ENCODE measurements at regions not wholly inside any gene's neighbourhood (a gene's known extent, or its start where the extent isn't known, plus 50 kb on each side); places are given as distances from the start of the nearest gene placed in this dataset.

DNA sequence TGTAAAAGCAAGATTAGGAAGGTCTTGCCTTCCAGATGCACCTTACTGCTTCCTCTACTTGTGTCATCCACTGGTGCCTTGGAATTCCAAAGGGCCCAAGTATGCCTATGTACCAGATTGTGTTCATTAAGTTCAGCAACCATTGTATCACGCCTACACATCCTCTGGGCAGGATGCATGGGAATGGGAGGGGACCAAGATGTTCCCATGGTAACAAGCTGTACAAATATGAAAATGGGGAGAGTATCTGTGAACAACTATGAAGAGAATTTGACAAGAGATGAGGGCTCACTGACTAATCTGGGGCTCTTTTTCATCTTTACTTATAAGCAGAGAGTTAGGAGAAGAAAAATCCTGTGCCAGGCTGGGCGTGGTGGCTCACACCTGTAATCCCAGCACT is 137.8 kb upstream of the MAP1B start:
- no peak overlapping the region for H3K4me3 ChIP-seq (ENCODE audit: low read depth, low read length)
- no peak for TF ChIP-seq CTCF (IDR thresholded peaks at IDR 0.05; ENCODE audit: insufficient read depth, low read depth, low read length)
- DNase-seq (ENCODE audit: low read depth) = no peak

GRCh38 chr5:71971862-71972261 is 135.4 kb upstream of the MAP1B start:
- DNase-seq (ENCODE audit: low read depth) = no peak
- no peak overlapping the region for H3K4me3 ChIP-seq (ENCODE audit: low read depth, low read length)
- no peak for TF ChIP-seq CTCF (IDR thresholded peaks at IDR 0.05; ENCODE audit: insufficient read depth, low read depth, low read length)

DNA sequence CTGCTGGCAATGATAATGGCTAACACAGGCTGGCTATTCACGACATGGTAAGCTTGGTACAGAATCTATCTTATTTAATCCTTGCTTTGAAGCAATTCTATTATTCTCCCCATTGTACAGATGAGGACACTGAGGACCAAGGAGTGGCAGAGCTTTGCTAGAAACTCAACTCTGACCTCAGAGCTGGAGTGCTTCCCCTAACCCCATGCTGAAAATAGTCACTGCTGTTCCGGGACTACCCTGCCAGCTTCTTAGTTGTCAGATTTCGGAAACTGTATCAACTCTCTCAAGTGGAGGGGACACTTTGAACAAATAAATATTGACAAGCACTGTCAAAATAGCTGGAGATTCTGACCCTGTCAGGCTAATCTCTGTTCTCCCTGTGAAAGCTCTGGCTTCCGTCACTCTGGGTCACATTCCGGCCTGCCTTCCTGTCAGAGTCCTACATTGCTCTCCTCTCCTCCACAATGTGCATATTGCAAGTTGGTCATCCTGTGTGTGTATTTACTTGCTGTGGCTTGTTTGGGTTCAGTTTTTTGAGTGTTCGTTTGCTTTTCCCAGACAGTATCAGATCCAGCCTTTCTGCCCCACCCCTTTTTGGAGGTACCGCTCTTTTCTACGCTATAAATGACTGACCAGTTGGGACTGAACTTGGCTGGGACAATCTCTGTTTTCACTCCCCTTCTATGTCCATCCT is 134.3 kb upstream of the MAP1B start:
- TF ChIP-seq CTCF (IDR thresholded peaks at IDR 0.05; ENCODE audit: insufficient read depth, low read depth, low read length) = no peak
- H3K4me3 ChIP-seq (ENCODE audit: low read depth, low read length) = no peak overlapping the region
- DNase-seq (ENCODE audit: low read depth) = no peak

DNA sequence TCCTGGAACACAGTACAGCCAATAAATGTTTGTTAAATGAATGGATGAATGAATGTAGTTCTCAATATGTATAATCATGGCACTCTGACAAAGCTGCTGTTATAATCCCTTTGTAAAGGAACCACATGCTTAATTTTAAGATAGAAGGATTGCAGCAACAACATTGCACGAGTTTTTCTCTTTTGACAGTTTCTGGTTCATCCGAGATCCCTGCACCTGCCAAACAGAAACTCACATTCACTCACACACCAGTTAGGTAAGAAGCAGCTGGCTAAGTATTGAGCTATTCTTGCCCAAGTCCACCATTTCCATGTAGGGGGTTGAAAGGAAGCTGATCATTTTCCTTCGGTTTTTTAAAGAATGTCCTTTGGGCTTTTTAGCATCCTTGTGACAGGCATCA is 133.7 kb upstream of the MAP1B start:
- DNase-seq (ENCODE audit: low read depth) = no peak
- TF ChIP-seq CTCF (IDR thresholded peaks at IDR 0.05; ENCODE audit: insufficient read depth, low read depth, low read length) = no peak

DNA sequence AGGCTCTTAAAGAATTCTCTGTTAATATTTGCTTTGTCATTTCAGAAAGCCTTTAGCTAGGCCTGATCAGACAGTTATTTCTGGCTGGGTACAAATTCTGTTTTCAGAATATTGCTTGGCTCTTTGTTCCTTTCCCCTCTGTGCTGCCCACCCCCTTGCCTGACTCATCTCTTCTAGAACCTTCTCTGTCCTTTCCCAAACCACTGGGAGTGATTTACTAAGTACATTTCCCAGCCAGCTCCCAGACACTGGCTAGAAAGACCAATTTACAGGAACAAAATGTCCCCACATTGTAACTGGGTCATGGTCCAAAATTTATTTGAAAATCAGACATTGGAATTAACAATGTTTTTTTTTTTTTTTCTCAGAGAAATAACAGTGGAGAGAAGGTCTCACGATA is 133.1 kb upstream of the MAP1B start:
- TF ChIP-seq CTCF (IDR thresholded peaks at IDR 0.05; ENCODE audit: insufficient read depth, low read depth, low read length) = no peak
- H3K4me3 ChIP-seq (ENCODE audit: low read depth, low read length) = no peak overlapping the region
- DNase-seq (ENCODE audit: low read depth) = no peak

More for the DNA sequence above, 133.7 kb upstream of the MAP1B start:
- H3K4me3 ChIP-seq (ENCODE audit: low read depth, low read length) = no peak overlapping the region

DNA sequence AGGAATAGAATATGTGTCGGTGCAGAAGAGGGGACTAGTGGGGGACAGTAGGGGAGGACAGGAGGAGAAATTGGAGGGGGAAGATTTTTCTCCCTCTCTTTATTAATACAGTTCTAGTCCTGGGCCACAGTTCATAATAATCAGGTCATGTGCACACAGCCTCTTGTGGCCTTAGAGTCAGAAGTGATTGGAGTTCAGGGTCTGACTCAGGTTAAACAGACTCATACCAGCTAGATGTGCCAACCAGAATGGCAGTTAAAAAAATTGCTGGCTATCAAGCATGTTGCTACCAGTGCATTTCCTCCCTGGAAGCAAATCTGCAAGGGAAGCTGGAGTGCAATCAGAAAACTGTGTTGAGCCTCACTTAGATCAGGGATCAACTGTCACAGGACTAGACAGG is 132.7 kb upstream of the MAP1B start:
- TF ChIP-seq CTCF (IDR thresholded peaks at IDR 0.05; ENCODE audit: insufficient read depth, low read depth, low read length) = no peak
- DNase-seq (ENCODE audit: low read depth) = no peak

DNA sequence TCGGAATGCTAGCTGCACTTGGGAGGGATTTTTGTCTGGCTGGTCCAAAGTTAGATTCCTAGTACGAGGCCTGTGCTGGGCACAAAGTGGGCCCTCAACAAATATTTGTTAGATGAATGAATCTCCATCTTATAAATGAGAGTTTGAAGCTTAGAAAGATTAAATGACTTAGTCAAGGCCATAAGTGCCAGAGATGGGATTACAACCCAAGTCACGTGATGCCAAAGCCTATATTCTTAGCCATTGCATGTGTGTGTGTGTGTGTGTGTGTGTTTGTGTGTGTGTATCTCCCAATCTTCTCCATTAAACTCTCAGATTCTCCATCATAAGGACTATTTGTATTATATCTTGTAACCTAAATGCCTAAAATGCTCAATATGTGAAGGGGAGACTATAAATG is 130.8 kb upstream of the MAP1B start:
- no peak overlapping the region for H3K4me3 ChIP-seq (ENCODE audit: low read depth, low read length)
- TF ChIP-seq CTCF (IDR thresholded peaks at IDR 0.05; ENCODE audit: insufficient read depth, low read depth, low read length) = no peak
- DNase-seq (ENCODE audit: low read depth) = no peak

More for the DNA sequence above, 132.7 kb upstream of the MAP1B start:
- H3K4me3 ChIP-seq (ENCODE audit: low read depth, low read length) = no peak overlapping the region
